Epithelial cell of prostate (primary cell): ENCODE measurements at regions not wholly inside any gene's neighbourhood (a gene's known extent, or its start where the extent isn't known, plus 50 kb on each side); places are given as distances from the start of the nearest gene placed in this dataset.

ENCODE experiments used
- DNase-seq: peaks from one replicate; pipeline ENCODE4 v3.0.0-alpha.2; 2011; ENCODE audit warnings: low read depth, low spot score
- H3K27ac ChIP-seq: fragments of 450-650 bp; 2 replicates; pipeline ENCODE4 v1.5.1; 2017; ENCODE audit warnings: mild to moderate bottlenecking

DNA sequence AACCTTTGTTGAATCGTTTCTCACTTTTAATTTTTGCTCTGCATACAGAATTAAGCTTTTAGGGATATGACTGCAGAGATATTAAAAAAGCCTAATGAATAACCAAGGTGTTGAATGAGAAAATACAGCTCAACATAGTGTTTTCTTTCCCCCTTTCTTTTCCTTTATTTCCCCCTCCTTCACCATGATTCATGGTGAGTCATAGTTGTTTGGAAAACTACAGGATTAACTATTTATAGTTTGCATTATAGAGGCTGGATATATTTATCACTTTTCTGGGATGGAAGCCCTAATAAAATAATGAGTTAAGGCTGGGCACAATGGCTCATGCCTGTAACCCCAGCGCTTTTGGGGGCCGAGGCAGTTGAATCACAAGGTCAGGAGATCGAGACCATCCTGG lies 115.0 kb downstream of the DNAJB9 start:
- DNase-seq: no peak
- H3K27ac ChIP-seq: no peak overlapping the region

DNA sequence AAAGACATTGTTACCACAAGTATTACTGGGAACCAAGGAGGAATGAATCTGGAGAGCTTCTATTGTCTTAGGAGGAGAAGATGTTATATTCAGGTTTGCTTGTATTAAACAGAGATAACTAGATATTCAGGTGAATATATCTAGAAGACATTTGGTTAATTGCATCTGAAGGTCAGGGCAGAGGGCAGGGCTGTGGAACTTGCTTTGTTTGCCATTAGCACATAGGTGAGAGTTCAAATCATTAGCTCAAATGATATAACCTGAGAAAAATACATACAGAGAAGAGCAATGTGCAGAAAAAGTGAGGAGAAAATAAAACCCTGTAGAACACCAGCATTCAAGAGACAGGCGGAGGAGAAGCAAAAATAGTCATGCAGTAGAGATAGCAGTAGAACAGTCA lies 116.8 kb downstream of the DNAJB9 start:
- H3K27ac ChIP-seq: no peak overlapping the region
- no peak for DNase-seq

DNA sequence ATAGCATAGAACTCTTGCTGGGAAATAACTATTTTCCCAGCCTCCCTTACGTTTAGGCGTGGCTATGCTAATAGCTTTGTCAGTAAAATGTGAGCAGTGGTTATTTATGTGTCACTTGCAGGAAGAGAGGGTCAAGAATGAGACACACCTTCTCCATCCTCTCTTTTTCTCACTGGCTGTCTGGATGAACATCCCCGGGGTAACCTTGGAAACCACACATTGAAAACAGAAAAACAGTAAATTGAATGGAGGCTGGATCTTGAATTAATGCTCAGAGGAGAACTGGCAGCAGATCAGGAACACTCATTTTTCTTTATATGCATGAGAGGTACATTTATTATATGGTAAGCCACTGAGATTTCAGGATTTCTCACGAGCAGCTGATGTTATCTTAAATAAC lies 127.6 kb downstream of the DNAJB9 start:
- no peak overlapping the region for H3K27ac ChIP-seq
- no peak for DNase-seq

DNA sequence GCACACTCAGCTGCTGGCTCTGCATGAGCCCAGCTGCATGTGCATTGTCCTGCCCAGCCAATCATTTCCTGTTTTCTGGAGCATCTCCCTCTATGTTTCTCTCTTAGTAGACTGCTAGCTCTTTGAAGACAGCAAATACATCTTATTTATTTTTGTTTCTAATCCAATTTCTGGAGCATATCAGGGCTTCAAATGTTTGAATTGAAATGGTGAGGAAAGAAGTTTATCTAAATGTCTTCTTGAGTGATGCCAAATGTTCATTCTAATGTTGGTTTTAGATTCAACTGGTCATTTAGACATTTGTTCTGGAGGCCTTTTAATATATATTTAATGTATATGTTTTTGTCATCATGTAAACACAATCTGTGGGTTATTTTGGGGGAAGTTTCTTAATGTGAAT lies 141.9 kb downstream of the DNAJB9 start:
- DNase-seq: no peak
- H3K27ac ChIP-seq: no peak overlapping the region

DNA sequence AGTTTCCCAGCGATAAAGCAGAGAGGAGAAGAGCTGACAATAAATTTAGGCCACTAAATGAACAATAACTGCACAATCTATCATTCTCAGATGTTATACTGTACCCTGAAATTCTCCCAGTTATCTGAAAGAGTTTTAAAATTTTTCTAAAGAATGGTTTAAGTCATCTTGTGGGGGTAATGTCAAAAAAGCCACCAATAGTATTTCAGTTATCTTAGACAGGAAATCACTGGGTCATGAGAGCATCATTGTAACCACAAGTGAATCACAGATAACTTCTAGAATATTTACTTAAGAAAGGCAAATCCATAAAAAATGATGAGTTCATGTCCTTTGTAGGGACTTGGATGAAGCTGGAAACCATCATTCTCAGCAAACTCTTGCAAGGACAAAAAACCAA lies 147.1 kb downstream of the DNAJB9 start:
- H3K27ac ChIP-seq: no peak overlapping the region
- DNase-seq: no peak

DNA sequence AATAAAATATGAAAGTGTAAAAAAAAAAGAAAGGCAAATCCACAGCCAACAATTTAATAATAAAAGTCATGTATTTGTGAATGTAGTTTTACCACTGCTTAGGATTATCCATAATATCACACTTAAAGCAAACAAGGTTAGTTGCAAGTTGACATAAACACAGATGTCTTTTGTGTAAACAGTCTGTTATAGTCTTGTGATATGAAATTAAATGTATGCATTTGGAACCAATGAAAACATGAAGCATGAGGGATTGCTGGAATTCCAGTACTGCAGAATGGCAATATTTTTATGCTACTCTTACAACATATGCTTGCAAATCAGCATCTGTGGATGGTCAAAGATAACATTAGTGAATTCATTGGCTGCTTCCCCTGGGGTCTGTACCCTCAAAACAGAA lies 148.1 kb downstream of the DNAJB9 start:
- no peak for DNase-seq
- no peak overlapping the region for H3K27ac ChIP-seq

DNA sequence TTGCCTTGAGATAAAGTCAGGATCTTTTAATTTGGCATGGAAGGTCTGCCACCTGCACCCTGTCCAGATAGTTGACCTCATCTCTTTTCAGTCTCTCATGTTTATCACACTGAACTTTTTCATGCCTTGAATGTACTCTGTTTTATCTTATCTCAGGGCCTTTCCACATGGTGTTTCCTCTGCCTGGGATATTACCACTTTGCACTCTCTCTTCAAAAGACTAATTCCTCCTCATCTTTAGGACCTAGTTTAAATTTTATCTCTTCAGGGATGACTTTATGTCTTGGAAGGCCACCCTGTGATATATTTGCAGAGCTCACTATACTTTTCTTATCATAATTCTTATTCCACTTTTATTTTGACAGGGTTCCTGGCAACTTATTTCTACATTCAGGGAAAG lies 150.0 kb downstream of the DNAJB9 start:
- H3K27ac ChIP-seq: no peak overlapping the region
- DNase-seq: no peak

DNA sequence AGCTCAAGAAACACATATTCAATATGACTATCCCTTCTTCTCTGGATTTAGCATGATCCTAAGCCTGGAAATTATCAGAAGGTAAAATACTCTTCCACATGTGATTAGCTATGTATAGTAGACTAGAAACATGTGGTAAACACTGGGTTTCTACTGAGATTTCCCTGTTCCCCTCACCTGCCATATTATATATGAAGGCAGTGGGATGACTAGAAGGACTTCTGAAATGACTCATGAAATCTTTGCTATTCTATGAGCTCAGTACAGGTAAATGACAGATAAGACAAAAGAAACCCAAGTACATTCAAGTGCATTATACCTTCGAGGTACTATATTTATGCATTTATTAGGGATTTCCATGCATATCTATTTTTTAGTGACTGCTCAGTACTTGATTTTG lies 152.9 kb downstream of the DNAJB9 start:
- DNase-seq: no peak
- no peak overlapping the region for H3K27ac ChIP-seq

DNA sequence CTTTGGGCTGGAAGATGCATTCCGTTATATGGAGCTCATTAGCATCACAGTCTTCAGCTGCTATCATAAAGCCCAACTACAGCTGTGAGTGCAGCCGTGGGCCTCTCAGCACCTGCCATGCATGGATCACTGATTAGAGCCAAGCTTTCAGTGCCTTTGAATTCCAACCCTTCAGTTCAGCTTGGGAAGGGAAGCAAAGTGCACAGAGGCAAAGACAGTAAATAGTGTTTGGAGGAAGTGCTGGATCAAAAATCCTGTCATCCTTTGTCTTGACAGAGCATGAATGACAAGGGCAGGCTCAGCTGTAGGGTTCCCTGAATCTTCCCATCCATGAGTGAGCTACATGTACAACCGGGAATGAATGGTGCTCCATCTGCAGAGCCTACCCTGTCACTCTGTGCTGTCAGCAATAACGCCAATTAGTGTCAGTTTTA lies 153.7 kb downstream of the DNAJB9 start:
- H3K27ac ChIP-seq: no peak overlapping the region
- DNase-seq: no peak

DNA sequence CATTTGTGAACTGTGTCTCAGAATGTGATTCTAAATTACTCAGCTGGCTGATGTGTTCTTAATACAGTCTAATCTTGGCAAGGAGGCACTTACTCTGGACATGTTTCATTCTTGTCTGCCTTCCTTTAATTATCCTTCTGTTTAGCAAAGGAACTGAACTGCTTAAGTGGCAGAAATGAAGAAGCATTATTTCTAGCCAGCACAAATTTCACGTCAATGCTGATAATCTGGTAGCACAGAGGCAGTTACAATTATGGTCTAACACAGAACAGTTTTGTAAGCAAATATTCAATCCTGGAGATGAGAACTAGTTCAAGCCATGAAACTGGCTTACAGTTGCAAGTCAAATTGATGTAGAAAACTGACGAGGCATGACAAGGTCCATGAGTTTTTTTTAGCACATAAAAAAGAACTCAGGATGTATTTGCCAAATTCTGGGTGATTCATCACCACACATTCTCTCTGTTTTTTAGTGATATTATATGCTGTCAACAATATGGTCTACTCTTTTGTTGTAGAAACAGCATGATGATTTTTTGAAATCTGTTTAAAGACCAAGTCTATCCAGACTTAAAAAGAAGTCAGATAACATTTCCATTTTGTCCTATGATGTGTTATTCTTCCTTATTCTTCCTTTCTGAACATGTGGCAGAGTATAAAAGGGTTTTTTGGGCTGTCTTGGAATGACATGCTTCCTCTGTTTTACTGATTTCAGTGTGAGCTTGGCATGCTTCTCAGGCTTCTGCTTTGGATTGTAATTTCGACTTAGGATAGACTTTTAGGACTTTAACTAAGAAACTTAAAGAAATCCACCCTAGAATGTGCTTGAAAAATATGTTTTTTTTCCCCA lies 154.8 kb downstream of the DNAJB9 start:
- H3K27ac ChIP-seq: no peak overlapping the region
- DNase-seq: no peak

DNA sequence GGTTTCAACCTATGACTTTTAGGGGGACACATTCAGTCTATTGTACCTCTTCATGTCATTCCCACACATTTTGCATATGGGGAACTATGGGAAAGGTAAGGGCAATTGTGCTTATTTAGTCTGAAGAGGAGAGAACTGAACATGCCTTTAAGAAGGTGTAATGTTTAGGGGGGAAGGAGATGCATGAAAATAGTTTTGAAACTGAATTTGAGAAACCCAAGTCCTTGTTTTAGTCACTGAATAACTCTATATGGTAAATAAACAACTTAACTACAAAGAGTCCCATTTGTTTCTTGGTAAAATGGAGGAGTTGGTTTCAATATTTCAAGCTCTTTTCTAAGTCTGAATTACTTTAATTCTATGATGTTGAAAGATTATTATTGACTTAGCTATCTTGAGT lies 166.1 kb downstream of the DNAJB9 start:
- no peak overlapping the region for H3K27ac ChIP-seq
- DNase-seq: no peak

DNA sequence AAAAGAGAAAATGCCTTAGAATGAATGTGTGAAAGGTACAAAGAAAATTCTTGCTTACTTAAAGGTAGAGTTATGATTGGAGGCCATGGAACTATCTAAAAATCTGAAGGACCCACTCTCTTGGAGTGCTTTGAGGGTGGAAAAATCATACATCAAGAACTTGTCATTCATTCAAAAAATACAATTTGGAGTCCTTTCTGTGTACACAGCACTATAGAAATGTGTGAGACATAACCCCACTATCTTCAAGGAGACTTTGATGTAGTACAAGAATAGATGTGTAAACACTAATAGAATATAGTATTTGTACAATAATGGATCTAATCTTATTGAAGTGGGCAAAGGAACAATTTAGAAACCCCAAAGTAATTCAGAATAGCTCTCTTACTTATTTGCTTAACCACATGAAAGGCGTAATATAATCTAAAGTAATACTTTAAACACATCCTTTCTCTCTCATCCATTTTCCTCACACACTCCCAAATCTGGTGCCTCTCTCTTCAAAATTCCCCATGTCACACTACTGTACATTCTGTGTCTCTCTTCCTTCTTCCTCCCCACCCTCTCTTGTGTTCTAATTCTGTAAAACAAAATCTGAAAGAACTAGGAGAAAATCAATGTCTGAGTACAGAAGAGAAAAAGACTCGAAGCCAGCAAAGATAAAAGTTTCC lies 166.7 kb downstream of the DNAJB9 start:
- DNase-seq: no peak
- no peak overlapping the region for H3K27ac ChIP-seq

DNA sequence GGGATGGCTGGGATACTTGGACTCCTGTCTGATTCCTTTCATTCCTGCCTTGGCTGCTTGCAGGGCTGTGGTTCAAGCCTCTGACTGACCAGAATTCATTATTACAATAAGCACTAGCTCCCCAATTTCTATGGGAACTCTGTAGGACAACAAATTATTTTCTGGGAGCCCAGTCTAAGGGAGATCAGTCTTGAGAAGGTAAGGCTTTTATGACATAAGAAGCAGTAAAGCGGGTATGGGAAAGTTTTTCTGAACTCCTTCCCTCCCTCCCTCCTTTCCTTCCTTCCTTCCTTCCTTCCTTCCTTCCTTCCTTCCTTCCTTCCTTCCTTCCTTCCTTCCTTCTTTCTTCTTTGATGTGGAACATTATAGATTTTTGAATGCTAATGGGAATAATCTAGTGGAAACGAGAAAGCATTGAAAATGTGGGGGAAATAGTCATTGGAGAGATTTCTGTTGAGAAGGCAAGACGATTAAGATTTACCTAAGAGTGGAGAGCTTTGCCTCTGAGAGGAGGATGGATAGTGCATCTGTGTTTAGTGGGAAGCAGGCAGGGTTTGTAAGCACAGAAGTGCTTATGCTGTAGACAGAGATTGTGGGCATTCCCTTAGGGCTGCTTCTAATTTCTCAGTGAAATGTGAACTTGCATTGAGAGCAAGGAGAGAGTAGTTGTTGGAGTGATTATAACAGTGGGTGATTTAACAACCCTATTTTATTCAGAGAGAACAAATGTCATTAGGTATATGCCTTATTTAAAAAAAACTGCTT lies 201.5 kb downstream of the DNAJB9 start:
- H3K27ac ChIP-seq: no peak overlapping the region
- no peak for DNase-seq

DNA sequence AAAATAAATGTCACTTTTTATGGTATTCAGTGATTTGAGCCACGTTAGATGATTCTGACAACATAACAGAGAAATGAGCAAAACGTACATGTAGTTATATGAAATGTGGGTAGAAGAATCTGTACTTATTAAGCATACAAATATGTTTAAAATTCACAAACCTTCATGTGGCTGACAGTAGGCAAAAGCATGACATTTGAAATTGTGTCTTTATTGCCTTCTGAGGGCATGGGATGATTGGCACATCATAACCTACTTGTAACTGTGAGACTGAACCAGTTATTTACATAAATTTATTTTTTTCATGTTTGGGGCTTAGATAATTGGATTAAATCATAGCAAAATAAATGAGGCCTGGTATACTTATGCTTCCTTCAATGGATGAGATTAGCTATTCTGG lies 202.2 kb downstream of the DNAJB9 start:
- H3K27ac ChIP-seq: no peak overlapping the region
- DNase-seq: no peak

DNA sequence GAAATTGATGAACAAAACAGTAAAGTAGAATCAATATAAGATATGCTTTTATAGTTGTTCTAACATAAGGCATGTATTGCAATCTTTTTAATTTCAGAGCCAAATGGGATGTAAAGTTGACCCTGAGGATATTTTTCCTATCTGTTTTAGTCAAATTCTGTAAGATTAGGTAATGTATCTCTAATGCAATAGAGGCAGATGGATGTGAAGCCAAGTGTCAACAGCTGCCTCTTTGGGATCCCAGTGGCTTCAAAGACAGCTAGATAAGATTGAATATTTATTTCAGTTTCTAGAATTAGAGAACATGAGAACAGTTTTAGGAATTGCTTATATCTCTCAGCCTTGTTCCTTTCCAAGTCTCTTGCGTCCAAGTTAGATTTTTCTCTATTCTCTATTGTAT lies 208.3 kb downstream of the DNAJB9 start:
- no peak for DNase-seq

DNA sequence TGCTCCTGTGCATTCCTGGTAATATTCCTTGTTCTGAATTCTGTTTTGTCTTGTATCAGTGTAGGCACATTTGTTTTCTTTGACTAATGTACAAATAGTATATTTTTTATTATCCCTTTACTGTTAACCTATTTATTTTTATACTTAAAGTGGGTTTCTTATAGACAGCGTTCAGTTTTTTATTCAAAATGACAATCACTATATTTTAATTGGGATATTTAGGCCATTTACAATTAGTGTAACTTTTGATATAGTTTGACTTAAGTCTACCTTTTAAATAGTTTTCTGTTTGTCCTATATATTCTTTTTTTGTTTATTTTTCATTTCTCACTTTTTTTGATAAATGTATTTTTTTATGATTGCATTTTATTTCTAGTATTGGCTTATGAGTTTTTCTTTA lies 219.8 kb downstream of the DNAJB9 start:
- no peak for DNase-seq
- H3K27ac ChIP-seq: no peak overlapping the region

More for the DNA sequence above, 208.3 kb downstream of the DNAJB9 start:
- no peak overlapping the region for H3K27ac ChIP-seq

DNA sequence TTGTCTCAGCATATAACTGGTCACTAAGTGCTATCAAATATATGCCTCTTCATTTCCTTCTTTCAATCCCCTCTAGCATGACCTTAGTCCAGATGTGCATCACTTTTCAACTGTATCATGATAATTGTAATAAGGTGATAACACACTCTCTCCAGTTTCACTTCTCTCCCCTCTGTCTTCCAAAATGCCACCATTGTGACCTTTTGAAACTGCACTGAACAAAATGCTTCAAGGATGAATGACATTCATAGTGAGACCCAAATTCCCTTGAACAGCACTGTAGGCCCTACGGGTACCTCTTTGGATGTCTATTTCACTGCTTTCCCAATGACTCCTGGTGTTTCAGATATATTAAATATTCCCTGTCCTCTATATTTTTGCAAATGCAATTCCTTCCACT lies 224.8 kb downstream of the DNAJB9 start:
- no peak overlapping the region for H3K27ac ChIP-seq
- no peak for DNase-seq

DNA sequence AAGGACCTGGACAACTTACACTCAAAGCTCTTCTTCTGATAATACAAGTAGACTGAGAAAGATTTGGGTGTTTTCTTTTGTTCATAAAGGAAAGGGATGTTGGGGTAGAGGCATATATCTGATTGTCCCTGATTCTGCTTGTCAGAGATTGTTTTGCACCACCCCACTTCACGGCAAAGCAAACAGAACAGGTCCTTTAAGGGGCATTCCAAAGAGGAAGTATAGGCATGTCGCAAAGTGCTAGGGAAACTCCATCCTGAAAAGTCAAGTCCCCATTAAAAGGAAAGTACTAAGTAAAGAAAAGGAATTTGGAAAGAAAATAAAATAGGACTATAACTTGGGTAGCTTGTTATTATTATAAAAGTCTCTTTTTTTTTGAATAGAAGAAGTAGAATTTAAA lies 233.0 kb downstream of the DNAJB9 start:
- H3K27ac ChIP-seq: no peak overlapping the region
- DNase-seq: no peak

DNA sequence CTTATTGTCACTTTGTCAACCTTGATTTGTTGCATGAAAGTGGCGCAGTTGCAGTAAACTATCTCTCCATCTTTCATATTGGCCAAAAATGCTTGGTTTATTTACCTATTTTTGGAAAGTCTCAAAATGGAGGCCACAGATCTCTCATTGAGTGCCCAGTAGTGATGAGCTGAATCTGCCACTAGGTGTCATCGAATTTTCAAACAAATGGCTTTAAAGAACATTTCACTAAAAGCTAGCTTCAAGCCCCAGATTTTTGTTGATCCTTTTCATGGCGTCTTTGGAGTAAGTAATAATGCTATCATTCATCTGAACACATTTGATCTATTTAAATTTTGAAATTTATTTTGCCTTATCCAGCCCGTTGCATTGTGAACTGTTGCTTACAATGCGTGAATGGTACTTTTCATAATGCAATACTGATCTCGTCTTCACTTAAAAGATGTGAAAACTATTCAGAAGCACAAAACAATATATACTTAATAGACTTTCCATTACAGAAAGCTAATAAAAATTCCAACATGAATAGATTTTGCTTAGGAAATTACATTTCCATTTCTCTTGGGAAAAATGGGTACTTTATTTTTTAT lies 236.2 kb downstream of the DNAJB9 start:
- no peak overlapping the region for H3K27ac ChIP-seq
- no peak for DNase-seq

DNA sequence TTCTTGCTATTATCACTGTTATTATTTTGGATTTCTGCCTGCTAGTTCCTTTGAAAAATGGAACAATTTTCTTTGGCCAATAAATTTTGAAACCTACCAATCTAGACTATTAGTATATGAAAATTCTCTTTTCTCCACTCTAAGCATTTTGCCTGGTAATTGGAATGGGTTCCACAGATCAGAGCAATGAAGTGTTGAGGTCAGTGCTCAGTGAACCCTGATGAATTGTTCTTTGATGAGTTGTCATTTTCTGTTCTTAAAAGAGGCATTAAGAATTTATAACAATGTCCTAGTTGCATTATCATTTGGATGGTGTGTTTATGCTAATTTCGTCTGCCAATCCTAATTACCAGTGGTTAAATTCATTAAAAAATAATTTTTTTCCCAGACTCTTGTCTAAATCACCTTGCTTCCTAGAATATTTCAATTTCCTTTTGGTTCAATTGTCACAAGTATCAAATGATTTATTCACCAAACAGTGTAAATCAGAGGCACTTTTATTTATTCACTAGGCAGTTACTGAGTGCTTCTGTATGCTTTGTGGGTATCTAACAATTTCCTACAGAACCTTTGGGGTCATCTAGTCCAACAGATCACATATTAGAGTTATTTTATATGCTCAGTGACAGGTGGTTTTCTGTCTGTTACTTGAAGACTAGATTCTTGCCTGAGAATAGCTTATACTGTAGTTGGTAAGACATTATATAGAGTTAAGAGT lies 239.0 kb downstream of the DNAJB9 start:
- H3K27ac ChIP-seq: no peak overlapping the region
- DNase-seq: no peak
